Psoas muscle (tissue), 7 donors: ENCODE measurements at regions not wholly inside any gene's neighbourhood (a gene's known extent, or its start where the extent isn't known, plus 50 kb on each side); places are given as distances from the start of the nearest gene placed in this dataset.

Source experiments
- ATAC-seq, 4 donors: fragments of 200-7000 bp; cut with Tn5 transposase; one replicate each; pipeline ENCODE4 v1.9.1; 2020; ENCODE audit warnings: moderate library complexity in 3 of 4, mild to moderate bottlenecking in 2 of 4
- DNase-seq, 2 donors: peaks; one replicate each; pipeline ENCODE4 v3.0.0-alpha.2; 2020
- H3K27ac ChIP-seq: fragments of 200-600 bp; one replicate; pipeline ENCODE4 v1.8.0; 2022
- H3K27me3 ChIP-seq, 3 donors: fragments of 200-600 bp in 1 of 3; one replicate each; pipeline versions ENCODE4 v1.6.1 to v1.8.0; 2013 to 2022; ENCODE audit warnings: low read length in 2 of 3, mild to moderate bottlenecking in 2 of 3, moderate library complexity in 1 of 3; ENCODE audit not compliant: insufficient read depth in 3 of 3
- H3K36me3 ChIP-seq, 2 donors: fragments of 200-600 bp in 1 of 2; one replicate each; pipeline versions ENCODE4 v1.6.1 to v1.8.0; 2013 to 2022; ENCODE audit warnings: low read depth in 1 of 2, mild to moderate bottlenecking in 1 of 2, moderate library complexity in 1 of 2; ENCODE audit not compliant: insufficient read depth in 1 of 2
- H3K4me1 ChIP-seq: fragments of 200-600 bp; one replicate; pipeline ENCODE4 v1.8.0; 2022
- H3K4me3 ChIP-seq: fragments of 200-600 bp; one replicate; pipeline ENCODE4 v1.8.0; 2022; ENCODE audit warnings: mild to moderate bottlenecking
- H3K9me3 ChIP-seq: fragments of 200-600 bp; one replicate; pipeline ENCODE4 v1.8.0; 2022
- WGBS, 3 donors: extraction: QIAGEN DNeasy Blood & Tissue Kit; methylation state at CpG; one replicate each; pipeline versions ENCODE4 v1.1.6 to v1.1.7; 2013; 5-methylcytosine and 5-hydroxymethylcytosine counted together
- intact Hi-C, 2 donors: fragments of 100-400 bp; cut with DNase I; formaldehyde crosslinking; loops; one replicate each; pipeline versions ENCODE4 v1.11.0 to v1.14.2; 2022
- TF ChIP-seq, protein P1 (sequence below): fragments of 200-600 bp; IDR thresholded peaks from one replicate; pipeline ENCODE4 v1.8.0; 2022; ENCODE audit warnings: antibody characterized with exemption
- donor health status: healthy with polysubstance abuse.
- donor health status: DM: no; HTN: no; CAD: no; lungs with moderate emphysema.
- donor health status: Bipolar disorder and iron deficiency.
- donor health status: healthy.
- donor health status: DM: yes; HTN: yes; CAD: no.
- donor health status: DM: no; HTN: no; CAD: no.
- donor health status: DM: yes; HTN: yes; CAD: no.

DNA sequence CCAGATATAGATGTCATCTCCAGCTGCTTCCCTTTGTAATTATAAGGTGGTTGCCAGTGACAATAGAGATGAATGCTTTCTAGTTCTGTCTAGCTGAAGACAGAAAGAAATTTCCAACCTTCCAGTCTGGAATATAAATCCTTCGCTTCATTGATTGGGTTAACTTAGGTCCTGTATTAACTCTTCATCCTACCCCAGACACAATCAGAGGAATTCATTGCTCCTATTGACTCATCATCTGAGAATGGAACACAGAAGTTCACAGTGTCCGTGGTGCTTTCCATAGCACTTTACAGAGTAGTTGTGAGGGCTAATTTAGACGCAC, 241.4 kb downstream of the NFKBIZ start:
- no peak overlapping the region for H3K4me3 ChIP-seq
- H3K36me3 ChIP-seq, result no peaks in the 10 kb centered on the region
- TF ChIP-seq, protein P1, sequence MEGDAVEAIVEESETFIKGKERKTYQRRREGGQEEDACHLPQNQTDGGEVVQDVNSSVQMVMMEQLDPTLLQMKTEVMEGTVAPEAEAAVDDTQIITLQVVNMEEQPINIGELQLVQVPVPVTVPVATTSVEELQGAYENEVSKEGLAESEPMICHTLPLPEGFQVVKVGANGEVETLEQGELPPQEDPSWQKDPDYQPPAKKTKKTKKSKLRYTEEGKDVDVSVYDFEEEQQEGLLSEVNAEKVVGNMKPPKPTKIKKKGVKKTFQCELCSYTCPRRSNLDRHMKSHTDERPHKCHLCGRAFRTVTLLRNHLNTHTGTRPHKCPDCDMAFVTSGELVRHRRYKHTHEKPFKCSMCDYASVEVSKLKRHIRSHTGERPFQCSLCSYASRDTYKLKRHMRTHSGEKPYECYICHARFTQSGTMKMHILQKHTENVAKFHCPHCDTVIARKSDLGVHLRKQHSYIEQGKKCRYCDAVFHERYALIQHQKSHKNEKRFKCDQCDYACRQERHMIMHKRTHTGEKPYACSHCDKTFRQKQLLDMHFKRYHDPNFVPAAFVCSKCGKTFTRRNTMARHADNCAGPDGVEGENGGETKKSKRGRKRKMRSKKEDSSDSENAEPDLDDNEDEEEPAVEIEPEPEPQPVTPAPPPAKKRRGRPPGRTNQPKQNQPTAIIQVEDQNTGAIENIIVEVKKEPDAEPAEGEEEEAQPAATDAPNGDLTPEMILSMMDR, result no peak
- no peaks in the 10 kb centered on the region for H3K9me3 ChIP-seq
- peaks cover 23% of the 10 kb centered on the region for H3K4me1 ChIP-seq
- ATAC-seq, result peak; percentile 78 to 90 (median 86)
- peak overlapping the region; percentile 73 for H3K27ac ChIP-seq
- DNase-seq, result no peak
- no peaks in the 10 kb centered on the region for H3K27me3 ChIP-seq
- intact Hi-C loops, result no loop called here
- WGBS, 3 donors, result 32 to 39% (median 35%) methylated on average over 3 of the region's 3 CpGs

DNA sequence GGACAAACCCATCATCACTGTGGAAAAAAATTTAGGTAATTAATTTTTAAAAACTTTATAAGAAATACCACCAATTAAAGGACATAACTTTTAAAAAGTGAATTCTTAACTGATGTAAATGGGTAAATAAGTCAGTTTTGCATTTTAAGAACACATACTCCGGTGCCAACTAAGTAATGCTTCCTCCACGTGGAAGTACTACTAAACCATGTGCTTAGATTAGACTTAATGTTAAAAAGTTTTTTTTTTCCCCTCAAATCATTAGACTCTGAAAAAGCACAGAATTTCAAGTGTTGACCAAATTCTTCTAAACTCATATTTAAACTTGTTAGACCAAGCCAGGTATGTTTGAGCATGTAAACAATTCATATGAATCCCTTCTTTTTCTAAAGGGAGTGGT, 242.0 kb downstream of the NFKBIZ start:
- TF ChIP-seq, protein P1, result no peak
- intact Hi-C loops, result no loop called here
- no peak for ATAC-seq

DNA sequence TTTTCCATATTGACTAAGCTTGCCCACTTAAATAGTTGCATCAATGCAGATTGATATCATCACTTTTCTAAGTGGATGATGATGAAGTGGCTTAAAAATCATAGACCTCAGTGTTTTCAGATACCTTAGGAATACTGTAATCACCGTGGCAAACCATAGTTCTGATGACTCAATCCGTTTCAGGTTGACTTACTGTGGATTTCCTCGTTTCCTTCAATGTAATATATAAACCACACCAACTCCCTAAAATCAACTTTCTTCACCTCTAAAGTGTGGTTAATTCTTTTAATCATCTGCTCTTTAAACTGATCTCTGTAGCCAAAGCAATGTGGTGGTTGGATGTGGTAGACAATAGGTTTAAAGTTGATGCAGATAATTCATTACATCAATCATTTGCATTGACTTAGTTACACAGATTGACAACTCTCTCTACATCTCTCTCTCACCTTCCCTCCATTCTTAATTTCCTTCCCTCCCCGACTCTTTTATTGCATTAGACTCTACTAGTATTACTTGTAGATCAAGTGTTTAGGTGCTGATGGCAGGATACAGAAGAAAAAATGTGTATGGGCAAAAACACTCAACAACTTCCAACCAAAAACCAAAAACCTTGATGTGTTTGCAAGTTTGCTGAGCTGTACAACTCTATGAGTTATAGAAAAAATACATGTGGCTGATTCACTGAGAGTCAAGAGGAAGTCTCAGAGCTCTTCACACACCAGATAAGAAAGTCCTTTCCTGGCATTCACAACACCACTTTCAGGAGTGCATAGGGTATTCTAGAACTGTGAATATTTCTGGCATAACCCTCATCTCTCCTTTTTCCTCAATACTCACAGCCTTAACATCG, 243.5 kb downstream of the NFKBIZ start:
- TF ChIP-seq, protein P1, result no peak
- Histone ChIP-seq H3K36me3 (no peaks in the 10 kb centered on the region), H3K9me3 (no peaks in the 10 kb centered on the region), H3K27me3 (no peaks in the 10 kb centered on the region), H3K4me3 (no peak overlapping the region), H3K27ac (no peak overlapping the region), H3K4me1 (peaks cover 23% of the 10 kb centered on the region)
- DNase-seq (no peak), ATAC-seq (no peak)
- WGBS, 3 donors, result 75 to 84% (median 77%) methylated on average over 5 of the region's 5 CpGs
- intact Hi-C loops, result no loop called here

More for the DNA sequence above, 242.0 kb downstream of the NFKBIZ start:
- peaks cover 23% of the 10 kb centered on the region for H3K4me1 ChIP-seq
- H3K4me3 ChIP-seq, result no peak overlapping the region
- H3K9me3 ChIP-seq, result no peaks in the 10 kb centered on the region
- WGBS, 3 donors, result 82 to 87% (median 85%) methylated on average over 2 of the region's 2 CpGs
- peak overlapping the region; percentile 73 for H3K27ac ChIP-seq
- no peak for DNase-seq
- H3K27me3 ChIP-seq, result no peaks in the 10 kb centered on the region
- no peaks in the 10 kb centered on the region for H3K36me3 ChIP-seq

DNA sequence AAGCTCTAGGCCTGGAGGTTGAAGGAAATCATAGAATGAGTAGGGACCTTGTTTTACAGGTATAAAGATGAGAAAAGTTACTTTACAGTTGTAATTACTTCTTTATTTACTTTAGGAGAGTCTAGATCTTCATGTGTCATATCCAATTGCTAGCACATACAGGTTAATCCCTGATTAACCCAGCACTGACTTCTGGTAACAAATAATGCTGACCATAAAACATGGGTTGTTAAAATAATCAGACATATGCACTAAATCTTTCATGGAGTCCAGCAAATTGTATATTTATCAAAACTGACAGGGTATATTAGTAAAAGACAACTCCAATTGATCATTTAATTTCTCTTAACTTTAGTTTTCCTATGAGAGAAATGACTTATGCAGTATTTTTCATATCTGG, 245.2 kb downstream of the NFKBIZ start:
- Histone ChIP-seq H3K27ac (no peak overlapping the region), H3K9me3 (no peaks in the 10 kb centered on the region), H3K27me3 (no peaks in the 10 kb centered on the region), H3K36me3 (no peaks in the 10 kb centered on the region), H3K4me3 (no peak overlapping the region), H3K4me1 (peaks cover 18% of the 10 kb centered on the region)
- TF ChIP-seq, protein P1, result no peak
- DNase-seq (no peak), ATAC-seq (no peak)
- intact Hi-C loops, result no loop called here

DNA sequence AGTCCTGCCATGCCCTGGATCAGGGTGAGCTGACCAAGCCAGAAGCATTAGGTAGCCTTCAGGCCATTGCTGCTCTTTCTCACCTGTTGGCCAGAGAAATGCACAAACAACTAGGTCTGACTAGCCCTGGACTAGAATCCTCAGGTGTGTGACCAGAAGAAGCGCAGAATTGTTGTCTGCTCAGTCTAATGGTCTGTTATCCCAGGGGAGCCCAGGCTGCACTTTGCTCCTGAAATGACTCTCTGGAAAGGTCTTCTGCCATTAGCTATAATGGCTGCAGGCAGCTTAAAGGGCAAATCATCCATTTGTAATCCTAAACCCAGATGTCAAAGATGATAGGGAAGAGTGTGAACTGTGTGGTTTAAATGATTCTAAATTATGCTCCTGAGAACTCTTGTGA, 246.1 kb downstream of the NFKBIZ start:
- ATAC-seq (no peak), DNase-seq (no peak)
- Histone ChIP-seq H3K27me3 (no peaks in the 10 kb centered on the region), H3K36me3 (no peaks in the 10 kb centered on the region), H3K27ac (no peak overlapping the region), H3K4me1 (peaks cover 9% of the 10 kb centered on the region), H3K4me3 (no peak overlapping the region), H3K9me3 (no peaks in the 10 kb centered on the region)
- TF ChIP-seq, protein P1, result no peak
- WGBS, 3 donors, result 89 to 96% (median 89%) methylated on average over 1 of the region's 1 CpG
- intact Hi-C loops, result no loop called here
